H9 (cell line): ENCODE measurements at regions not wholly inside any gene's neighbourhood (a gene's known extent, or its start where the extent isn't known, plus 50 kb on each side); places are given as distances from the start of the nearest gene placed in this dataset.

Source experiments
- DNase-seq: peaks from one replicate; pipeline ENCODE4 v3.0.0-alpha.2; 2017
- H2AFZ ChIP-seq: one replicate; pipeline ENCODE4 v1.6.1; 2013; ENCODE audit warnings: mild to moderate bottlenecking, low read length, control low read depth, moderate library complexity
- H2AK5ac ChIP-seq: 2 replicates; pipeline ENCODE4 v1.6.1; 2013; ENCODE audit warnings: low read length, control low read depth, mixed read lengths; ENCODE audit not compliant: insufficient read length
- H2BK120ac ChIP-seq: one replicate; pipeline ENCODE4 v1.6.1; 2013; ENCODE audit warnings: low read depth, mild to moderate bottlenecking, low read length, control low read depth, inconsistent platforms; ENCODE audit not compliant: poor library complexity, severe bottlenecking
- H2BK12ac ChIP-seq: 2 replicates; pipeline ENCODE4 v1.6.1; 2013; ENCODE audit warnings: low read length, control low read depth, mixed read lengths, low read depth; ENCODE audit not compliant: insufficient read length
- H2BK15ac ChIP-seq: 2 replicates; pipeline ENCODE4 v1.6.1; 2013; ENCODE audit warnings: low read depth, low read length, control low read depth
- H2BK20ac ChIP-seq: one replicate; pipeline ENCODE4 v1.6.1; 2013; ENCODE audit warnings: low read depth, mild to moderate bottlenecking, low read length, control low read depth, inconsistent platforms; ENCODE audit not compliant: poor library complexity, severe bottlenecking
- H2BK5ac ChIP-seq: 2 replicates; pipeline ENCODE4 v1.6.1; 2013; ENCODE audit warnings: low read length, control low read depth, mixed read lengths; ENCODE audit not compliant: insufficient read length
- H3K14ac ChIP-seq: 2 replicates; pipeline ENCODE4 v1.6.1; 2013; ENCODE audit warnings: low read length, control low read depth; ENCODE audit not compliant: insufficient read depth
- H3K18ac ChIP-seq: 2 replicates; pipeline ENCODE4 v1.6.1; 2013; ENCODE audit warnings: low read depth, mild to moderate bottlenecking, mixed read lengths, low read length, control low read depth; ENCODE audit not compliant: insufficient read length
- H3K23ac ChIP-seq: 2 replicates; pipeline ENCODE4 v1.6.1; 2013; ENCODE audit warnings: low read length, control low read depth, mixed read lengths, low read depth; ENCODE audit not compliant: insufficient read length
- H3K23me2 ChIP-seq: 2 replicates; pipeline ENCODE4 v1.6.1; 2013; ENCODE audit warnings: low read depth, mild to moderate bottlenecking, mixed read lengths, low read length, control low read depth; ENCODE audit not compliant: insufficient read length, poor library complexity, severe bottlenecking
- H3K27ac ChIP-seq: 2 replicates; pipeline ENCODE4 v1.5.1; 2013; ENCODE audit warnings: low read length, control low read depth, mixed read lengths, low read depth; ENCODE audit not compliant: insufficient read length
- H3K27me3 ChIP-seq: 2 replicates; pipeline ENCODE4 v1.6.1; 2013; ENCODE audit warnings: low read length, control low read depth, inconsistent platforms; ENCODE audit not compliant: insufficient read depth
- H3K4ac ChIP-seq: 2 replicates; pipeline ENCODE4 v1.6.1; 2013; ENCODE audit warnings: low read depth, mild to moderate bottlenecking, control low read depth, inconsistent platforms, low read length, moderate library complexity
- H3K4me1 ChIP-seq: 2 replicates; pipeline ENCODE4 v1.6.1; 2013; ENCODE audit warnings: low read length, control low read depth, inconsistent platforms; ENCODE audit not compliant: insufficient read depth
- H3K4me2 ChIP-seq: 2 replicates; pipeline ENCODE4 v1.6.1; 2013; ENCODE audit warnings: low read length, control low read depth, mixed read lengths; ENCODE audit not compliant: insufficient read length, insufficient read depth
- H3K56ac ChIP-seq: 2 replicates; pipeline ENCODE4 v1.6.1; 2013; ENCODE audit warnings: low read depth, mild to moderate bottlenecking, mixed read lengths, low read length, control low read depth; ENCODE audit not compliant: insufficient read length
- H3K79me1 ChIP-seq: 2 replicates; pipeline ENCODE4 v1.6.1; 2013; ENCODE audit warnings: low read depth, mild to moderate bottlenecking, moderate library complexity, low read length, control low read depth, inconsistent platforms; ENCODE audit not compliant: insufficient read depth, poor library complexity, severe bottlenecking
- H3K79me2 ChIP-seq: 2 replicates; pipeline ENCODE4 v1.6.1; 2013; ENCODE audit warnings: low read length, control low read depth, inconsistent platforms; ENCODE audit not compliant: insufficient read depth
- H3K9ac ChIP-seq: 2 replicates; pipeline ENCODE4 v1.6.1; 2013; ENCODE audit warnings: low read length, control low read depth, mixed read lengths; ENCODE audit not compliant: insufficient read length; ENCODE audit errors: extremely low read depth
- H3K9me3 ChIP-seq: one replicate; pipeline ENCODE4 v1.6.1; 2013; ENCODE audit warnings: low read depth, low read length, inconsistent platforms; ENCODE audit not compliant: control insufficient read depth
- H3T11ph ChIP-seq: one replicate; pipeline ENCODE4 v1.6.1; 2013; ENCODE audit warnings: mild to moderate bottlenecking, low read length, control low read depth, inconsistent platforms
- H4K20me1 ChIP-seq: one replicate; pipeline ENCODE4 v1.6.1; 2013; ENCODE audit not compliant: control insufficient read depth, insufficient read length, insufficient read depth
- H4K5ac ChIP-seq: 2 replicates; pipeline ENCODE4 v1.6.1; 2013; ENCODE audit warnings: low read depth, mild to moderate bottlenecking, mixed read lengths, low read length, control low read depth; ENCODE audit not compliant: insufficient read length
- H4K8ac ChIP-seq: replicated peaks from 2 replicates; pipeline ENCODE4 v1.6.1; 2013; ENCODE audit warnings: low read length, control low read depth, mixed read lengths, low read depth; ENCODE audit not compliant: insufficient read length
- H4K91ac ChIP-seq: 2 replicates; pipeline ENCODE4 v1.6.1; 2013; ENCODE audit warnings: low read depth, mild to moderate bottlenecking, moderate library complexity, mixed read lengths, low read length, control low read depth; ENCODE audit not compliant: insufficient read length
- H3K27ac Mint-ChIP-seq, 3 experiments: 2 replicates in 2 of 3; 3 replicates in 1 of 3; pipeline ENCODE4 v1.8.0; 2020 to 2021; ENCODE audit warnings: mixed read lengths in 3 of 3, mild to moderate bottlenecking in 1 of 3, moderate library complexity in 1 of 3
- H3K27me3 Mint-ChIP-seq: 2 replicates; pipeline ENCODE4 v1.8.0; 2021; ENCODE audit warnings: low read depth, mild to moderate bottlenecking, moderate library complexity, mixed read lengths
- H3K36me3 Mint-ChIP-seq, 3 experiments: 2 replicates in 2 of 3; 3 replicates in 1 of 3; pipeline ENCODE4 v1.8.0; 2020 to 2021; ENCODE audit warnings: low read depth in 3 of 3, mixed read lengths in 3 of 3; ENCODE audit not compliant: insufficient read depth in 1 of 3
- H3K4me1 Mint-ChIP-seq, 2 experiments: 2 replicates each; pipeline ENCODE4 v1.8.0; 2020; ENCODE audit warnings: mixed read lengths in 2 of 2
- H3K4me3 Mint-ChIP-seq, 2 experiments: 2 replicates in 1 of 2; 3 replicates in 1 of 2; pipeline ENCODE4 v1.8.0; 2020 to 2021; ENCODE audit warnings: mild to moderate bottlenecking in 2 of 2, mixed read lengths in 2 of 2, moderate library complexity in 1 of 2
- H3K9me3 Mint-ChIP-seq, 2 experiments: 2 replicates in 1 of 2; 3 replicates in 1 of 2; pipeline ENCODE4 v1.8.0; 2020; ENCODE audit warnings: mild to moderate bottlenecking in 2 of 2, mixed read lengths in 2 of 2, moderate library complexity in 1 of 2
- CTCF ChIP-seq: fragments of 200-600 bp; sonication (generic); conservative IDR thresholded peaks from 3 replicates; pipeline ENCODE4 v1.8.0; 2021; ENCODE audit warnings: antibody characterized with exemption, mild to moderate bottlenecking
- WGBS: extraction: QIAGEN DNeasy Blood & Tissue Kit; methylation state at CpG from one replicate; pipeline ENCODE4 v1.1.7; 2013; ENCODE audit warnings: missing lambda C conversion rate, low lambda C conversion rate, mixed read lengths; ENCODE audit not compliant: insufficient read length; ENCODE audit errors: extremely low coverage; 5-methylcytosine and 5-hydroxymethylcytosine counted together

GRCh38 chr4:162356181-162356580 is 192.4 kb upstream of the FSTL5 start:
- H3K9ac ChIP-seq: no peak overlapping the region
- no peaks in the 10 kb centered on the region for H3K23me2 ChIP-seq
- H3K4me2 ChIP-seq: no peak overlapping the region
- H3K27me3 Mint-ChIP-seq: no peaks in the 10 kb centered on the region
- peaks cover 0 to 4% (median 0%) of the 10 kb centered on the region in 3 experiments; a peak in 1 of 7 replicates for H3K36me3 Mint-ChIP-seq
- no peaks in the 10 kb centered on the region for H3K4me1 ChIP-seq
- H3K18ac ChIP-seq: no peak overlapping the region
- H4K91ac ChIP-seq: no peak overlapping the region
- no peak for DNase-seq
- no peak overlapping the region for H3K14ac ChIP-seq
- H2AK5ac ChIP-seq: no peak overlapping the region
- no peaks in the 10 kb centered on the region for H3K9me3 ChIP-seq
- no peak overlapping the region for H3K4me3 Mint-ChIP-seq
- H3K27ac Mint-ChIP-seq: no peak overlapping the region
- no peak overlapping the region for H2AFZ ChIP-seq
- H3K9me3 Mint-ChIP-seq: no peaks in the 10 kb centered on the region; a peak in 1 of 5 replicates
- H3K4ac ChIP-seq: no peak overlapping the region
- no peak overlapping the region for H2BK20ac ChIP-seq
- no peak overlapping the region for H3T11ph ChIP-seq
- H3K79me1 ChIP-seq: no peaks in the 10 kb centered on the region
- no peaks in the 10 kb centered on the region for H3K27me3 ChIP-seq
- H3K27ac ChIP-seq: no peak overlapping the region
- no peak overlapping the region for H3K23ac ChIP-seq
- H3K4me1 Mint-ChIP-seq: no peaks in the 10 kb centered on the region
- no peak overlapping the region for H2BK120ac ChIP-seq
- no CpG with 5 or more reads among the region's 2 CpGs for WGBS
- no peak overlapping the region for H2BK5ac ChIP-seq
- H3K56ac ChIP-seq: no peak overlapping the region
- no peak for TF ChIP-seq CTCF
- H3K79me2 ChIP-seq: no peaks in the 10 kb centered on the region
- no peak overlapping the region for H2BK15ac ChIP-seq
- H4K5ac ChIP-seq: no peak overlapping the region
- H4K8ac ChIP-seq: no peak overlapping the region
- no peaks in the 10 kb centered on the region for H4K20me1 ChIP-seq
- no peak overlapping the region for H2BK12ac ChIP-seq
